PC-3 (cell line): ENCODE measurements at regions not wholly inside any gene's neighbourhood (a gene's known extent, or its start where the extent isn't known, plus 50 kb on each side); places are given as distances from the start of the nearest gene placed in this dataset.

ENCODE experiments used
- ATAC-seq: fragments of 200-7000 bp; cut with Tn5 transposase; 2 replicates; pipeline ENCODE4 v1.9.1; 2020; ENCODE audit warnings: mild to moderate bottlenecking, moderate library complexity
- BruUV-seq: library from RNA; stranded (reverse); fragments of 400-500 nt; replicated peaks from 2 replicates; lab custom pipeline; 2021; lab: Mats Ljungman, UMichigan
- CTCF ChIA-PET: fragments of 300-600 bp; sonication (Branson Sonifier 250); formaldehyde crosslinking; loops from one replicate; lab custom pipeline; 2022; ENCODE audit warnings: antibody characterized with exemption; lab: Charles Lee
- POLR2A ChIA-PET: fragments of 300-600 bp; sonication (Branson Sonifier 250); formaldehyde crosslinking; loops from one replicate; lab custom pipeline; 2022; ENCODE audit warnings: antibody characterized with exemption; ENCODE audit not compliant: unreplicated experiment; lab: Charles Lee
- DNase-seq: peaks from one replicate; pipeline ENCODE4 v3.0.0-alpha.2; 2015
- H2AFZ ChIP-seq: fragments of 300-600 bp; sonication (generic); 2 replicates; pipeline ENCODE4 v1.6.0; 2016; ENCODE audit warnings: antibody characterized with exemption, low read length
- H3F3A ChIP-seq: fragments of 300-600 bp; sonication (generic); one replicate; pipeline ENCODE4 v1.6.0; 2017; ENCODE audit warnings: antibody characterized with exemption, low read length, control low read depth, mild to moderate bottlenecking; ENCODE audit not compliant: unreplicated experiment
- H3K27ac ChIP-seq: fragments of 300-600 bp; sonication (generic); 2 replicates; pipeline ENCODE4 v1.5.1; 2016; ENCODE audit warnings: mild to moderate bottlenecking, low read length
- H3K27me3 ChIP-seq: fragments of 300-600 bp; sonication (generic); 2 replicates; pipeline ENCODE4 v1.6.1; 2016; ENCODE audit warnings: low read length, mixed read lengths
- H3K36me3 ChIP-seq: fragments of 300-600 bp; sonication (generic); 2 replicates; pipeline ENCODE4 v1.6.1; 2016; ENCODE audit warnings: low read depth, mixed run types, low read length, mixed read lengths
- H3K4me1 ChIP-seq: fragments of 300-600 bp; sonication (generic); 2 replicates; pipeline ENCODE4 v1.5.1; 2016; ENCODE audit warnings: low read length; ENCODE audit not compliant: insufficient read depth
- H3K4me2 ChIP-seq: fragments of 300-600 bp; sonication (generic); 2 replicates; pipeline ENCODE4 v1.6.0; 2016; ENCODE audit warnings: low read length
- H3K4me3 ChIP-seq: fragments of 300-600 bp; sonication (generic); 2 replicates; pipeline ENCODE4 v1.5.1; 2016; ENCODE audit warnings: mild to moderate bottlenecking, low read length, mixed read lengths
- H3K79me2 ChIP-seq: fragments of 300-600 bp; sonication (generic); 2 replicates; pipeline ENCODE4 v1.6.1; 2017; ENCODE audit warnings: low read length, mixed read lengths
- H3K9ac ChIP-seq: fragments of 300-600 bp; sonication (generic); 2 replicates; pipeline ENCODE4 v1.6.0; 2016; ENCODE audit warnings: mild to moderate bottlenecking, low read length
- H3K9me2 ChIP-seq: fragments of 300-600 bp; sonication (generic); replicated peaks from 2 replicates; pipeline ENCODE4 v1.6.1; 2016; ENCODE audit warnings: mixed run types, low read length, mixed read lengths
- H3K9me3 ChIP-seq: fragments of 300-600 bp; sonication (generic); 2 replicates; pipeline ENCODE4 v1.6.1; 2016; ENCODE audit warnings: low read length, mixed read lengths
- H4K20me1 ChIP-seq: fragments of 300-600 bp; sonication (generic); 2 replicates; pipeline ENCODE4 v1.6.1; 2016; ENCODE audit warnings: low read length, mixed read lengths
- CTCF ChIP-seq: fragments of 300-600 bp; sonication (generic); conservative IDR thresholded peaks from 2 replicates; pipeline ENCODE4 v1.5.1; 2017; ENCODE audit warnings: antibody characterized with exemption, low read depth, mild to moderate bottlenecking, low read length
- EZH2 ChIP-seq: fragments of 300-600 bp; sonication (generic); IDR thresholded peaks from one replicate; pipeline ENCODE4 v1.6.1; 2017; ENCODE audit warnings: antibody characterized with exemption, mild to moderate bottlenecking, low read length; ENCODE audit not compliant: unreplicated experiment
- EZH2phosphoT487 ChIP-seq: fragments of 300-600 bp; sonication (generic); IDR thresholded peaks from 2 replicates; pipeline ENCODE4 v1.6.1; 2018; ENCODE audit warnings: mild to moderate bottlenecking, antibody characterized with exemption, low read length, borderline replicate concordance
- intact Hi-C: fragments of 100-400 bp; cut with micrococcal nuclease; formaldehyde crosslinking; loops from 2 replicates; pipeline ENCODE4 v1.9.0; 2023

GRCh38 chr5:36416605-36417004, 114.9 kb upstream of the RANBP3L start:
- Histone ChIP-seq H3K27ac (no peak overlapping the region), H3K9me2 (no peaks in the 10 kb centered on the region), H3K9me3 (no peaks in the 10 kb centered on the region), H3K4me3 (no peak overlapping the region), H3K36me3 (no peaks in the 10 kb centered on the region), H3K79me2 (no peaks in the 10 kb centered on the region), H2AFZ (no peak overlapping the region), H3K4me2 (no peak overlapping the region), H4K20me1 (no peaks in the 10 kb centered on the region), H3K9ac (no peak overlapping the region), H3K27me3 (no peaks in the 10 kb centered on the region), H3K4me1 (peaks cover 30% of the 10 kb centered on the region), H3F3A (no peaks in the 10 kb centered on the region)
- intact Hi-C loops: loop anchor here (5.0 kb wide), 1 partner anchor 46 kb away; no protein-coding TSS in a partner anchor
- ATAC-seq: no peak
- TF ChIP-seq EZH2 (no peak), CTCF (no peak), EZH2phosphoT487 (no peak)
- DNase-seq: no peak
- BruUV-seq: no TSS peak
- CTCF ChIA-PET: no interaction called here
- POLR2A ChIA-PET: no interaction called here

- Histone ChIP-seq H2AFZ (no peak overlapping the region), H4K20me1 (no peaks in the 10 kb centered on the region), H3K79me2 (no peaks in the 10 kb centered on the region), H3K4me2 (peak overlapping the region; percentile 72), H3K4me3 (no peak overlapping the region), H3F3A (no peaks in the 10 kb centered on the region), H3K9ac (no peak overlapping the region), H3K27ac (peak overlapping the region; percentile 82), H3K36me3 (no peaks in the 10 kb centered on the region), H3K27me3 (no peaks in the 10 kb centered on the region), H3K9me2 (no peaks in the 10 kb centered on the region), H3K4me1 (peaks cover 31% of the 10 kb centered on the region), H3K9me3 (no peaks in the 10 kb centered on the region)
- CTCF ChIA-PET: interaction anchor here (0.6 to 1.0 kb wide), 2 partner anchors 279 to 339 kb away, joined by 3 read pairs; no protein-coding TSS in a partner anchor
- TF ChIP-seq EZH2phosphoT487: no peak
- TF ChIP-seq CTCF: no peak
- TF ChIP-seq EZH2: no peak
- BruUV-seq: no TSS peak
- intact Hi-C loops: loop anchor here (5.0 kb wide), 1 partner anchor 45 kb away; no protein-coding TSS in a partner anchor
- POLR2A ChIA-PET: no interaction called here
- peak; percentile 38 for DNase-seq
- ATAC-seq: no peak
Measured at GRCh38 chr5:36417221-36417620, 115.5 kb upstream of the RANBP3L start.

DNA sequence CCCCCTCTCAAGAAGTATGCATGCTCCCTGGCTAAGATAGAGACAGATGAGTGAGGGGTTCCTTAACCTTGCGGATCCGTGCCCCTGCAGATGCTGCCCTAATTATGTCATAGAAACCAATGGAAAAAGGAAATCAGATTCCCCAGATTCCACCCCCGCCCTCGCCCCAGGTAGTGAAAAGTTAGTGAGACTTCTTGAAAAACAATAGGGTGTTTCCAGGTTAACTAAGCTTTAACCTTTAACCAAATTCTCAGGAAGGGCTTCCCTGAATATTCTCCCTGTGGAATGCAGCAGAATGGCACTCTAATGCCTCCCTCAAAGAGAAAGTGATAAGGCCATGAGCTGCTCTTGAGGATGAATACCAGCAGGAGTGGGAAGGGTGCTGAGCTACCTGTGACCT, 116.0 kb upstream of the RANBP3L start:
- H3K79me2 ChIP-seq: no peaks in the 10 kb centered on the region
- intact Hi-C loops: loop anchor here (5.0 kb wide), 1 partner anchor 45 kb away; no protein-coding TSS in a partner anchor
- H3K9ac ChIP-seq: peak overlapping the region; percentile 21; the same call in 1 of the 2 replicates
- peak overlapping the region; percentile 82 for H3K27ac ChIP-seq
- H2AFZ ChIP-seq: no peak overlapping the region
- BruUV-seq: no TSS peak
- peaks cover 36% of the 10 kb centered on the region for H3K4me1 ChIP-seq
- H3K9me2 ChIP-seq: no peaks in the 10 kb centered on the region
- H4K20me1 ChIP-seq: no peaks in the 10 kb centered on the region
- H3K4me3 ChIP-seq: 0 out of 2 replicates have a peak overlapping the region, but pooled peaks have one; percentile 33
- ChIA-PET CTCF (interaction anchor here (0.5 to 1.0 kb wide), 5 partner anchors 43 to 339 kb away, joined by 3 to 16 read pairs (median 3); no protein-coding TSS in a partner anchor), POLR2A (no interaction called here)
- H3K9me3 ChIP-seq: no peaks in the 10 kb centered on the region
- TF ChIP-seq EZH2phosphoT487: no peak
- TF ChIP-seq EZH2: no peak
- TF ChIP-seq CTCF: no peak
- no peaks in the 10 kb centered on the region for H3K27me3 ChIP-seq
- DNase-seq (peak; percentile 43), ATAC-seq (no peak)
- no peaks in the 10 kb centered on the region for H3F3A ChIP-seq
- no peaks in the 10 kb centered on the region for H3K36me3 ChIP-seq
- peak overlapping the region; percentile 72 for H3K4me2 ChIP-seq
